ENCODE measurements at regions not wholly inside any gene's neighbourhood (a gene's known extent, or its start where the extent isn't known, plus 50 kb on each side); places are given as distances from the start of the nearest gene placed in this dataset.
"Not testable (repeated sequence)": the region's sequence is repeated elsewhere in the genome, so short reads cannot be mapped to it uniquely, and the experiment has no call there.

DNA sequence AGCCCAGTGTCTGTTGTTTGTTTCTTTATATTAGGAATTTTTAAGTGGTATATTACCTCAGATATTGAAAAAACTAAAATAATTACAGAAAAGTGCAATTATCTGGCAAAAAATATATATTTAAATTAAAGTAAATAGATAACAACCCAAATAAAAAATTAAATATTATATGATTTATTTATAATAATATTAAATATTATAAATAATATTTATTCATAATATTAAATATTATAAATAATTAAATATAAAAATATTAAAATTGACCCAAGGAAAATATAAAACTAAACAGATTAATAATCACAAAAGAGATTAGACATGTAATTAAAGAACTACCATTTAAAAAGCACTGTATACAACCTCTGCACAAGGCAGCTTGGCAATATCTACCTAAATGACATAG is 331.9 kb upstream of the POGK start:
- no peak for ATAC-seq

DNA sequence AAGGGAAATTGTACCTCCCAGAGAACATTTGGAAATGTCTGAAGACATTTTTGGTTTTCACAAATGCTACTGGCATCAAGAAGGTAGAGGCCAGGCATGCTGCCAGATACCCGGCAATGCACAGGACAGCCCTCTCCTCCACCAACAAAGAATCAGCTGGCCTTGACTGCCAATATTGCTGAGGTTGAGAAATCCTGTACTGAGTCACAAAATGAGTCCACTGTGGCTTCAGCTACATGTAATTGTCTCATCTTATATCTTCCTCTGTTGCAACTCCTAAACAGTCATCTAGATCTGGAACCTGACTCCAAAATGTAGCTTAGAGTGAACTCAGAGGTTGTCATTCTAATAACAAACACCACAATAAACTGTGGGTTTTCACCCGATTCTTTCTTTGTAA is 327.5 kb upstream of the POGK start:
- ATAC-seq, result no peak

DNA sequence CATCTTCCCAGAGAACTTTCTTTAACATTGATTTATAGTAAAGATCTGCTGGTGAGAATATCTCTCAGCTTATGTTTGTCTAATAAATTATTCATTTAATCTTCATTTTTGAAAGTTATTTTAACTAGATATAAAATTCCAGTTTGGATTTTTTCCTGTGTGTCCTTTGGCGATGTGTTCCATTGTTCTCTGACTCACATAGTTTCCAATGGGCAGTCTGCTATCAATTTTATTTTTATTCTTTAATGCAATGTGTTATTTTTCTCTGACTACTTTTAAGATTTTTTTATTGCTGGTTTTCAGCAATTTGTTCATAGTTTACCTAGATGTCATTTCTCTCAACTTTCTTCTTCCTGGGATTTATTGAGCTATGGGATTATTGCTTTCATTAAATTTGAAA is 325.2 kb upstream of the POGK start:
- ATAC-seq, result no peak

DNA sequence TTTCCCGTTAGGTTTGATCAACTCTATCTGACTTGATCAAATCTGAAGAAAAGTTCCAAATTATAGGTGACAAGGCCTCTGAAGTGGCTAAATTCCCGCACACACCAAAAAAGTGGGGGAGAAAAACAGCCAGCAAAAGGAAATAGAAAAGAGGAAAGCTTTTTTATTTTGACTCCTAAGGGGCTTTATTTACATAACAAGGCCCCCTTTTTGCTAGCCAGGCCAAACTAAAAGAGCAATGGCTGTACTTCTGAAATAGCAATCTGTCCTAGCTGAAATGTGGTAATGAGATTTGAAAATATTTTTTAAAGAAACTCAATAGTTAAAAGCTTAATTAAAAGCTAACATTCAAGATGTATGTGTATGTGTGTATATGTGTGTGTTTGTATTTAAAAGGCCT is 311.5 kb upstream of the POGK start:
- no peak for ATAC-seq

DNA sequence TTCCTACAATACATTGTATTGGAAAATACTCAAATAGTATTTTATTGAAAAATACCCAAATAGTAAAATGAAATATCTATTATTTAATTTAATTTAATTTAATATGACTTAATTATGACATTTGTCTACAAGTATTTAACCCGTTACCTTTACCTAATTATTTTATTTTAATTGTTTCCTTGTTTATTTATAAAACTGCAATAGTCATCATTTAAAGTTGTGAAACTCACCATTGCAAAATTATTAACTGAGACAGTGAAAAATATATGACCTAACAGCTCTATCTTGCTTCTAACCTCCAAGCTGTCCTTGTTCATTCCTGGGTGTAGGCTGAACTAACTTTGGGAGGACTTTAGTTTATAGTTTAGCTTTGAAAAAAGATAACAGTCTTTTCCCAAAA is 300.6 kb upstream of the POGK start:
- ATAC-seq, result no peak

DNA sequence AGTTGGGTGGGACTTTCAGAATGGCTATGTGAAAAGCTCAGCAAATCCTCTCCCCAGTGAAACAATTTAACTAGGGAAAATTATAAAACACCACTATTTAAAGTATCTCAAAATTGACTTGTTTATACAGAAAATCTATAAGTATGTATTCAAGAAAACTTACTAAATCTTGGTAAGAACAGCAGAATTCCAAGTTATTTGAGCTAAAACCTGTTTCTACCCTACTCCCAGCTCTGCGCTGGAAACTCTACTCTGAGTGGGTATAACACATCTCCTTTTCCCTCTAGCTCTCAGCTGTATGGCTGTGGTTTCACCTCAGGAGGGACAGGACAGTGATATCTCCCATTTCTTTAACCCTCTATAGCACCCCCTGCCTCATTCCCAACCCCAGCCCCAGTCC is 295.2 kb upstream of the POGK start:
- no peak for ATAC-seq

DNA sequence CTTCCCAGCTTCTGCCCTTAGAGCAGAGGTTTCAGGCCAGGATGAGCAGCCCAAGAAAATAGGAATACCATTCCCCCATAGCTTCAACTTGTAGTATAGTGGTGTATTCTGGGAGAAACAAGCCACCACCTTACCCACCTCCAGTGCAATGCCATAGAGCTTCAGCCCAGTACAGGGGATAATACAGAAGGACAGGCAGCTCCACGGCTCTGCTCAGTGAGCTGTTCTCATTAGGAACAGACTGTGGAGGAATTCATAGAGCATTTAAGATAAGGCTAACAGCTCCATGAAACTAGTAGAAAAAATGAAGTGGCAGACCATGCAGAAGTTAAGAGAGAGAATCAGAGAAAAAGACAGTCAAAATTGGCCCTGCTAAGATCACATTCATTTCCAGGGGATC is 294.7 kb upstream of the POGK start:
- no peak for ATAC-seq

DNA sequence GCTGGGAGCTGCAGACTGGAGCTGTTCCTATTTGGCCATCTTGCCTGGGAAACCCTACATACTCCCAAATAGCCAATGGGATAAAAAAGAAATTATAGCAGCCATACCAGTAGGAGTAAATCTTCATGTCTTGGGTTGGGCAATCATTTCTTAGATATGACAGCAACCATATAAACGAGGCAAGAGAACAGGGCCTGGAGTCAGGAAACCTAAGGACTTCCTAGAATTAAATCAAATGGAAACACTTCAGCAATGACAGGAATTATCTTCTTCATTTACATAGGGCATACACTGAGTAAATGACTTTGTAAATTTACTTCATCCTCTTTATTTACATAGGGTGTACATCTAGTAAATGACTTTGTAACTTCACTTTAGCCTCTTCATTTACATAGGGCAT is 286.6 kb upstream of the POGK start:
- no peak for ATAC-seq

DNA sequence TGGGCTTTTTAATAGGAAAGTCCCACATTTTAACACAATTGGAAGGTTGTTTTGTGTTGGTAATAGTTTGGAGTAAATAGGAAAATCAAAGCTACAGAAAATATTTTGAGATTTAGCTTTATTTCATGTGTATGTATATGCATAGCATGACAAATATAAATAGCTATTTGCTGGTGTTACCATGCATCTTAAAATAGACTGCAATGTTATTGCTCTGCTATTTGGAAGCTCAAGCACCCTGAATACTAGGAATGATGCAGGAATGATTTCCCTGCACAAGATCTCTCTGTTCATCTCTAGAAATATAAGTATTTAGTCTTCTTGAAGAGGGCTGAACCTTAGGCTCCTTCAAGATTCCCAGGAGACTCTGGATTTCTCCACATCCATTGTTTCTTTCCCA is 268.3 kb upstream of the POGK start:
- no peak for ATAC-seq

DNA sequence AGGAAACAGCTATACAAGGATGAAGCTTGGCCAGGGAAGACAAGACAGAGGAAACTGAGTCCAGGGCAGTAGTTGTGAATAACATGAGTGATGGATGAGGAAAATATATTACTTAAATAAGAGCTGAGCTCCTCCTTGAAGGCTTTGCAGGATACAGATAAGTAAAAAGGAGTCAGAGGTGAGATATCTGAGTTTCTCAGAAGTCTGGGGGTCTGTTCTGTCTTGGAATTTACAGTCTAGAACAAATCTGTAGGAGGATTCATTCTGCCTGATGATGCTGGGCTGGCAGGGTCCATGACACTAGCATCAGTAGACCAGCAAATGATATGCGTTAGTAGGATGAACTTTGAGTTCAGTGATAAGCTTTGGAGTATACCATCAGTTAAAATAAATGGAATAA is 266.1 kb upstream of the POGK start:
- ATAC-seq, result no peak

DNA sequence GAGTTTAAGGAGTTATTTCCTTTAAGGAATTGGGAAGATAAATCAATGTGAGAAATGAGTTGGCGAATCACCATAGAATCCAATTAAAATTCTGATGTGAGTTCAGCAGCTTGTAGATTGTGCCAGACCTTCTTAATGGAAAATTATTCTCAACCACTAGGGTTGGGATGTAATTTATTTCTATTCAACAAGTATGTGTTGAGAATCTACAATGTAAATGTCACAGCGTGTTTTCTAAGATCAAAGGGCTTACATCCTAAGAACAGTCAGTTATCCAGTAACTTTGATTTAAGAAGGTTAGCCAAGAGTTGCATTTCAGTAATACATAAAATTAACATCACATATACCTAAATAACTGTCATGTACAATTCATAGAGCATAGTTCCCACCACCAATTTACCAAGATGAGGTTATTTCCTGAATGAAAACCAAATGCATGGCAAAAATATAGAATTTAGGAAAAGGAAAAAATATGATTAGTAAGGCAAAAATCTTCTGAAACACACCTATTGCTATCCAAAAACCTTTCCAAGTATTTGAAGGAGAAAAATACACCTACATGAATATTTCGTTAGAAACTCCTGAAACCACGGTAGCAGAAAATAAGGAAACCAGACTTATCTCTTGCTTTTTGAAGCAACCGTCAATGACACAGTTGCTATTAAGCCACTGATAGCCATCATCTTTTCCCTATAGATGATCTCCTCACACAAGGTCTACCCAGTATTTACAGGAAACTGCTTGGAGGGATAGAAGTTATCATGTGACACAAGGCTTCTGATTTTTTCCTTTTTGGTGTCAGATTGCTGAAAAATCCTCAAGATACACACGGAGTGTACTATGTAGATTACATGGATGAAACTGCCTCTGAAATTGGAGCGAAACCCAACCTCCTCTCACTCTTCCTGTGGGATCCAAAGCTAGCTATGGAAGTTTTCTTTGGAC is 259.4 kb upstream of the POGK start:
- no peak for ATAC-seq

DNA sequence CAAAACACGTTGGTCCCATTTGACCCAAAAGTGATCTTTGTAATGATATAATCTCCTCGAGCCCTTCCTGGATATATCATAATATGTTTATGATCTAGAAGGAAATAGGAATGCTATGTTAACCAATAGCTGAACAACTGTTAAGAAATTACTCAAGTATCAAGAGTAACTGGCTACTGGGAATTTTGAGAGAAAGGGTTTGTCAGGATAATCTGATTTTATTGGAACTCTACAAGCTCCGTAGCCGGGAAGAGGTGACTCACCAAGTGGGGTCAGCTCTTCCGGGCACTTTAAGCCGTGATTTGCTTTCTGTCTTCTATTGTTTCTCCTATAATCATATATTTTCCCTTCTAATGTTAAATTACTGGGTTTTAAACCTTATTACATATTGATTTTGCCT is 250.5 kb upstream of the POGK start:
- no peak for ATAC-seq

DNA sequence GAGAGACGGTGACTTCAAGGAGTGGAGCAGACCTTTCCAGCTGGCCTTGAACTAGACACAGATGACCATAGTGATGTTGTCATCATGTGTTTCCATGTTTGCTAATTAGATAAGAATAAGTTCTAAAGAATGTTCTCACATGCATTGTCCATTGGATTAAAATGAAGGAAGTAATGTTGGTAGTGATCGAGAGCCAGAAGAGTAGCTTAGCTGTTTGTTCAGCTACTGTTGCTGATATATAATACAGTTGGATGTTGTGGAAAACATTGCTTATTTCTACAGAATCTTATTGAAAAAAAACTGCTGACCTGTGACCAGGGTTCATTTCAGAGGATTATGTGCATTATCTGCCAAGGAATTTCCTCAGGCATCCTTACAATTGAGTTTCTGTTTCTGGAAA is 249.1 kb upstream of the POGK start:
- no peak for ATAC-seq

DNA sequence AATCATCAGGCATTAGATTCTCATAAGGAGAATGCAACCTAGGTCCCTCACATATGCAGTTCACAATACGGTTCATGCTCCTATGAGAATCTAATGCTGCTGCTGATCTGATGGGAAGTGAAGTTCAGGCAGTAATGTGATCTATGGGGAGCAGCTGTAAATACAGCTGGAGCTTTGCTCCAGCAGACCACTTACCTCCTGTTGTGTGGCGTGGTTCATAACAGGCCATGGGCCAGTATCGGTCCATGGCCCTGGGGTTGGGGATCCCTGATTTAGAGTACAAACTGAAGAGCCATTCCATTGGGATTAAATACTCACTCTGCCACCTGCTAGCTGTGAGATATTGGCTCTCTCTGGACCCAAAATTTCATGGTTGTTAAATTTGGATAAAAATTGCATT is 244.6 kb upstream of the POGK start:
- no peak for ATAC-seq

DNA sequence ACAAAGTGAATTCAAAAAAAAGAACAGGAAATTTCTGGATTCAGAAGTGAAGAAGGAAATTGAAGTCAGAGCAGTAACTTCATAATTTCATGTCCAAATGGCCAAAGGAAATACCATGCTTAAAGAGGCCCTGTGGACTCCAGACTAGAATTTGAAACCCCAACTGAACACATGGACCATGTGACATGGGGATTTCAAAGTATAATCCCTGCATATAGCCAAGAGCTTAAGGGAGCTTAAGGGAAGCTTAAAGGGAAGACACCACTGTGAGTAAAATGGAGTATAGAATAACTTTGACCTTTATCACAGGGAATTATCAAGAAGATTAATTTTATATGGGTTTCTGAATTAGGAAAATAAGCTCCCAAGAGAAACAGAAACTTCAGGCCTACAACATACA is 241.8 kb upstream of the POGK start:
- ATAC-seq, result no peak

DNA sequence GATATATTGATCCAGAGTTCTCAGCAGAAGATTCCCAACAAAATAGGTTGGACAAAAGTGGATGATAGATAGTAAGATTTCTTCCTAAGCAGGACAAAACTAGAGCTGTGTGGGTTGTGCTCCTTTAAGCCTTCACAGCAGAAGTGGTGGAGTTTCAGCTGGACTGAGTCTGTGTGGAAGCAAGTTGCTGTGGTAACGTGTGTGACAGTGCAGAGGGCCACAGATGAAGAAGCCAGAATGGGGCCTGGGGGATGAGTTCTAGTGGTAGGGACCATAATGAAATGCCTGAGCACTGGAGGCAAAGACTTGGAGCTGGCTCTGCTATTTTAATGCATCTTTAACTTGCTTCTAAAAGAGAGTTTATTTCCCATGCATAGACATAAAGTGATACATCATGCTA is 238.7 kb upstream of the POGK start:
- no peak for ATAC-seq

DNA sequence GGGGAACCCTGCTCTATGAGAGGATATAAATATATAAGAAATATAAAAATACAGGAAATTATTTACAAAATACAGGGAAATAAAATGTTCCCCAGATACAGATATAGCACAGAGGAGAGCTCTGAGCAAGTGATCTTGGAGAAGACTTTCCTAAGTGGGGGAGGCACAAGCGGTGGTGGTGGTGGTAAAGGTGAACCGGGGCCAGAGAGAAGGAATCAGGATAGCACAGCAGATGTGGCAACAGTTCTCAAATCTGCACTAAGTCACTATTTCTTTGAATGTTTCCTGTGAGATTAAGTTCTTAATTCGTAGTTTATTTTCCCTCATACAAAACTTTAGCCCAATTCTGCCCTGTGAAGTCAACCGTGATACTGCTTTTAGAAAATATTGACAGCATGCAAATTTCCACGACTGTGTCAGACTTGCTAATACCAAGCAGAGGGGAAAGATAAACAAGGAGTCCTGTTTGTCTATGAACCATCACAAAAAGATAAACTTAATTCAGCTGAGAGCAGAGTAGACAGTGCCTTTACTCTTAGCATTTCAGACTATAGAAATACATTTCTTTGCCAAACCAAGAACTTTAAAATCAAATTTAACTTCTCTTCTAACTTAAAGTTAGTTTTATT is 237.5 kb upstream of the POGK start:
- no peak for ATAC-seq

DNA sequence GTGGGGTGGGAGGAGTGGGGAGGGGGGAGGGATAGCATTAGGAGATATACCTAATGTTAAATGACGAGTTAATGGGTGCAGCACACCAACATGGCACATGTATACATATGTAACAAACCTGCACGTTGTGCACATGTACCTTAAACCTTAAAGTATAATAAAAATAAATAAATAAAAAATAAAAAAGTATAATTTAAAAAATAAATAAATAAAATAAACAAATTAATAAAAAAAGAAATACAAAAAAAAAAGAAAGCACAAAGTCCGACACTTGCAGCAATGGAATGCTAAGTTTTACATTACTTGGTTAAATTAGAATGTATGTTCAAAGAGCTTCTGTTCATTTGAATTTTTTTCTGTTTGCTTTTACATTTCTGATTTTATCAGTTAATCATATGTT is 236.5 kb upstream of the POGK start:
- not testable (repeated sequence) for ATAC-seq

DNA sequence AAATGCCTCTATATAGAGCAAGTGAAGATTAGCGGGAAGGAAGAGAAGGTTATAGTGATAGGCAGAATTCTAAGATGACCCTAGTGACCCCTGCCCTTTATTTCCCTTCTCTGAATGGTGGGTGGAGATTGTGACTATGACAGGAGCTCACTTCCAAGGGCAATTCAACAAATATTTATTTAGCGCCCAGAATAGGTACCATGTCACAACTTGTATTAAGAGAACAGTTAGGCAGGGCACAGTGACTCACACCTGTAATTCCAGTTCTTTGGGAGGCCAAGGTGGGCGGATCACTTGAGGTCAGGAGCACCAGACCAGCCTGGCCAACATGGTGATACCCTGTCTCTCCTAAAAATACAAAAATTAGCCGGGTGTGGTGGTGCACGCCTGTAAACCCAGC is 236.0 kb upstream of the POGK start:
- ATAC-seq, result no peak

DNA sequence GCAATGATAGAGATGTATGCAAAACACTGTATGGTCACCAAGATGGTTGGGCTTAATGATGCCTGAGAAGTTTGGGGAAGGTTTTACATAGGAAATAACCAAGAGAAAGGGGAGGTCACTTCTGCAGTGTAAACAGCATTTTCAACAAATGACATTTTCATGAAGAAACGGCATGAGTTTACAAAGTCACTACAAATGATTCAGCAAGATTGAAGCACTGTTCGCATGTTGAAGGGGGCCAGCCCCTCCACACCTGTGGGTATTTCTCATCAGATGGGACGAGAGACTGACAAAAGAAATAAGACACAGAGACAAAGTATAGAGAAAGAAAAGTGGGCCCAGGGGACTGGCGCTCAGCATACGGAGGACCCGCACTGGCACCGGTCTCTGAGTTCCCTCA is 234.1 kb upstream of the POGK start:
- ATAC-seq, result no peak

DNA sequence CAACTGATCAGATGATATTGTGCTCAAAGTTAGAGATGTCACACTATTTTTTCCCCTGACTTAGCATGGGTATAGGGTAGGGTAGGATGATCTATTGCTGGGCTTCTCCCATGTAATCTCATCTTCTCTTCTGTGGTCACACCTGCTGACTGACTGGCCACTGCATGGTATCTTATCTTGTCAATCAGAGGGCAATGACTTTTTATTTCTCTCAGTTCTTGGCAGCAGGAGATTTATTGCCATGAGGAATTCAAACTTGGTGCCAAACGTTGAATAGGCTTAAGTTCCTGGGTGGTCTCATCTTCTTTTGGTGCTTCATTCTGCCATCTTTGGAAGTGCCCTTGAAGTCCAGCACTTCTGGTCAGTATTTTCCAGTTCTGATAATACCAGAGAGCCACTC is 226.4 kb upstream of the POGK start:
- no peak for ATAC-seq

DNA sequence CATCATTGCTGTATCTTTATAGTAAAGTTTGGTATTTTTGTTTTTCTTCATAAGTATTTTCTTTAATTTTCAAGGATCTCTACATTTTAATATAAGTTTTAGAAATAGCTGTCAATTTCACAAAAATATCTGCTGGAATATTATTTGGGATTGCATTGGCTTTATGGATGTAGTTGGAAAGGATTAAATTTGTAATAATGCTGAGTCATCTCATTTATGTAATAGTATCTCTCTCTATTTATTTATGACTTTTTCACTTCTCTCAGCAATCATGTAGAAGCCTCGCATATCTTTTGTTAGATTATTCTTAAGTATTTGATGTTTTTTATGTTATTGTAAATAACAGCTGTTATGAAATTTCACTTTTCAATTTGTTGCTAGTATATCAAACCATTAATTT is 223.1 kb upstream of the POGK start:
- ATAC-seq, result no peak

DNA sequence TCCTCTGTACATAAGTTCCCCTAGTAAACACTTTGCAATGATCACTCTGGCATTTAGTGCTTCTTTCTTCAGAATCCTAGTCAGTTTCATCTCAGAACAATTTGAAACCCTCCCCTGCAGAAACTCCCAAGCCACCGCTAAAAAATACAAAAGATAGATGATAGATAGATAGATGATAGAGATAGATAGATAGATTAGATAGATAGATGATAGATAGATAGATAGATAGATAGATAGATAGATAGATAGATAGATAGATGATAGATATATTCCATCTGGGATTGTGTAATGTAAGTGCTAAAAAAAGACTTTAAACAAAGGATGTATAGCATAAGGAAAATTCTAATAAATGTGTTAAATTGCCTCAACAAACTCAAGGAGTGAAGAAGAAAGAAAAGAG is 212.6 kb upstream of the POGK start:
- no peak for ATAC-seq

DNA sequence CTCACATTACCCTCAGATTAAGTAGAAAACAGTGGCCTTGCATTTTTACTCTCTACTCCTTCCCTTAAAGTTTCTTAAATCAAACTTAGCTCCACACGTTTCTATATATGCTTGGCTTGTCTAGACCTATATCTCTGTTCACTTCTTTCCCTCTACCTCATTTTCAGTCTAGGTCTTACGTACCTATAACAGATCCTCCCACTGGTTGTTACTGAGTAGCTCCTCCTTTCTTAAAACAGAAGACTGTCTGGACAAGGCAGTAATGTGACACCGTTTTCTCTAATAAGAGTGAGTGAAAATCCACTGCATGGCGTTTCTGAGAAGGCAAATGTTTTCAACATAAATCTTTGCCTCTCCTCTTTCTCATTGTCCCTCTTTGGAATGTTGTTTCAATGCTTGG is 211.7 kb upstream of the POGK start:
- no peak for ATAC-seq

DNA sequence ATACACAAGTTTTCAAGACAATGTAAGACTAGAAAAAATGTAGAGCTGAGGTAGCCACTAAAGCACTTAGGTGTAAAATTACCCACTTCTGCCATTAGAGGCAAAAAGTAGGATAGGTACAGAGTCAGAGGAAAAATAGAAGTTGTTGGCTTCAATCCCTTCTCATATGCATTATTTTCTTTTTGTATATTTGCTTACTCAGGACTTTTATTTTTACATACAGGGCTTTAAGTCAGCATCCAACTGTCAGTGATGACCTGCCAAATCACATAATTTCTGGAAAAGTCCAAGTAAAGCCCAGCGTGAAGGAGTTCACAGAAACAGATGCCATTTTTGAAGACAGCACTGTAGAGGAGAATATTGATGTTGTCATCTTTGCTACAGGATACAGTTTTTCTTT is 211.0 kb upstream of the POGK start:
- ATAC-seq, result no peak

Data from activated CD4-positive, CD25-positive, alpha-beta regulatory T cell treated with anti-CD3 and anti-CD28 coated beads, Interleukin-2, amount 50 U/mL, for 24 hours (primary cell).